ENCODE measurements at regions not wholly inside any gene's neighbourhood (a gene's known extent, or its start where the extent isn't known, plus 50 kb on each side); places are given as distances from the start of the nearest gene placed in this dataset.

DNA sequence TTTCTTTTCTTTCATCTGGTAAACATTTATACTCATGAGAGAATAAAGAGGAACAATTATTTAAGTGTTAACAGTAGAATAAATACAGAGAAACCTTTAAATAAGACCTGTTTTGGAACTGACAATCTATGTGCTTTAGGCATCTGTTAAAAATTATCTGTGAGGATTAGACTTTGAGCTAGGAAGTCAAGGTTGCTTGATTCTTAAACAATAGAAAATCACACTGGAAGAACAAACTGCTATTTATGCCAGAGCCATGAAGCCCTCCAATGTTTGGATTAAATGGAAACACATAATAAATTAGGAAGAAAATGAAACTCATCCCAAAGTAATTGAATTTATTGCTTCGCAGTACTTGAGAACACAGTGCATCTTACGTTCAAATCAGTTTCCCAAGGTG is 207.2 kb upstream of the NPY2R start:
- no peaks in the 10 kb centered on the region for H3K9me2 ChIP-seq (replicated peaks; ENCODE audit: low read depth, low read length)
- H4K20me1 ChIP-seq (ENCODE audit: insufficient read depth, low read length, poor library complexity, severe bottlenecking): no peaks in the 10 kb centered on the region
- no peaks in the 10 kb centered on the region for H3F3A ChIP-seq (ENCODE audit: low read depth)
- H3K4me2 ChIP-seq (ENCODE audit: low read depth, low read length, poor library complexity, severe bottlenecking): no peak overlapping the region
- H3K36me3 ChIP-seq (ENCODE audit: insufficient read depth, low read length): no peaks in the 10 kb centered on the region
- no peaks in the 10 kb centered on the region for H3K79me2 ChIP-seq (ENCODE audit: insufficient read depth, low read length)
- no peaks in the 10 kb centered on the region for H3K4me1 ChIP-seq (ENCODE audit: insufficient read depth, low read length, poor library complexity, severe bottlenecking)
- TF ChIP-seq, protein P1, sequence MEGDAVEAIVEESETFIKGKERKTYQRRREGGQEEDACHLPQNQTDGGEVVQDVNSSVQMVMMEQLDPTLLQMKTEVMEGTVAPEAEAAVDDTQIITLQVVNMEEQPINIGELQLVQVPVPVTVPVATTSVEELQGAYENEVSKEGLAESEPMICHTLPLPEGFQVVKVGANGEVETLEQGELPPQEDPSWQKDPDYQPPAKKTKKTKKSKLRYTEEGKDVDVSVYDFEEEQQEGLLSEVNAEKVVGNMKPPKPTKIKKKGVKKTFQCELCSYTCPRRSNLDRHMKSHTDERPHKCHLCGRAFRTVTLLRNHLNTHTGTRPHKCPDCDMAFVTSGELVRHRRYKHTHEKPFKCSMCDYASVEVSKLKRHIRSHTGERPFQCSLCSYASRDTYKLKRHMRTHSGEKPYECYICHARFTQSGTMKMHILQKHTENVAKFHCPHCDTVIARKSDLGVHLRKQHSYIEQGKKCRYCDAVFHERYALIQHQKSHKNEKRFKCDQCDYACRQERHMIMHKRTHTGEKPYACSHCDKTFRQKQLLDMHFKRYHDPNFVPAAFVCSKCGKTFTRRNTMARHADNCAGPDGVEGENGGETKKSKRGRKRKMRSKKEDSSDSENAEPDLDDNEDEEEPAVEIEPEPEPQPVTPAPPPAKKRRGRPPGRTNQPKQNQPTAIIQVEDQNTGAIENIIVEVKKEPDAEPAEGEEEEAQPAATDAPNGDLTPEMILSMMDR (conservative IDR thresholded peaks at IDR 0.05; ENCODE audit: low read length): no peak
- no peak for TF ChIP-seq EZH2phosphoT487 (IDR thresholded peaks at IDR 0.05; ENCODE audit: borderline replicate concordance)
- H2AFZ ChIP-seq (ENCODE audit: low read length): no peak overlapping the region
- H3K4me3 ChIP-seq (ENCODE audit: low read length, poor library complexity, severe bottlenecking): no peak overlapping the region
- H3K9ac ChIP-seq (ENCODE audit: low read depth, low read length, poor library complexity, severe bottlenecking): no peak overlapping the region
- H3K27me3 ChIP-seq (ENCODE audit: insufficient read depth, low read length, poor library complexity, severe bottlenecking): no peaks in the 10 kb centered on the region
- no peaks in the 10 kb centered on the region for H3K9me3 ChIP-seq (ENCODE audit: insufficient read depth, low read depth, low read length)

DNA sequence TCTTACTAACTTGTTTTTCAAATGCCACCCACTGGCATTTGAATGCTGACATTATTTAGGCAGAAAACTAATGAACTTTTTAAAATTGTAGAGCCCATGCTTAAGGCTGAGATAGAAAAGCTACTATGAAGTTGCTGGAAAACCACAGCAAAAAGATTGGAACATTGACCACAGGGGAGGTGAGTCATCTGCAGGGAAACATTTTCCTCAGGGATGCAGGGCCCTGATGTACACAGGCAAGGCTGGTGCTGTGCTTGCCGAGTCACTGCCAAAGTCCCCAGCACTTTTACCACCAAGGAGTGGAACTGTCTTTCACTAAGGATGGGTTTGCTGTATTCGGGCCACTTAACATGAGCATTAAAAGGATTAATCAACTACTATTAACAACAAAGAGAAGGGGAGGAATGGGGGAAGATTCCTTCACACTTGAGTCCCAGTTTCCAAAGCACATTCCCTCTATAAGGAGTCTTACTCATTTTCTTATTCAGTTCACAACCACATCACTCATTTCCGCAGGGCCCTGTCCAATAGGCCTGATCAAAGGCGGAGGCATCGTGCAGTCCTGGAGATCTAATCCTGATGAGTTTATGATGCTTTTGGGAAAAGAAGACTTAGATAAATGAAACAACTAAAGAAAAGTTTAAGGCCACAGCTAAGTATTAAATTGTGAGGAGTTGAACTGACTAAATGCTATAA is 202.9 kb upstream of the NPY2R start:
- TF ChIP-seq, protein P1 (conservative IDR thresholded peaks at IDR 0.05; ENCODE audit: low read length): no peak
- TF ChIP-seq EZH2phosphoT487 (IDR thresholded peaks at IDR 0.05; ENCODE audit: borderline replicate concordance): no peak
- Histone ChIP-seq H3K79me2 (ENCODE audit: insufficient read depth, low read length) (no peaks in the 10 kb centered on the region), H2AFZ (ENCODE audit: low read length) (no peak overlapping the region), H3K36me3 (ENCODE audit: insufficient read depth, low read length) (no peaks in the 10 kb centered on the region), H4K20me1 (ENCODE audit: insufficient read depth, low read length, poor library complexity, severe bottlenecking) (no peaks in the 10 kb centered on the region), H3K4me2 (ENCODE audit: low read depth, low read length, poor library complexity, severe bottlenecking) (no peak overlapping the region), H3F3A (ENCODE audit: low read depth) (no peaks in the 10 kb centered on the region), H3K9me2 (replicated peaks; ENCODE audit: low read depth, low read length) (no peaks in the 10 kb centered on the region), H3K27me3 (ENCODE audit: insufficient read depth, low read length, poor library complexity, severe bottlenecking) (no peaks in the 10 kb centered on the region), H3K4me3 (ENCODE audit: low read length, poor library complexity, severe bottlenecking) (no peak overlapping the region), H3K9ac (ENCODE audit: low read depth, low read length, poor library complexity, severe bottlenecking) (no peak overlapping the region), H3K9me3 (ENCODE audit: insufficient read depth, low read depth, low read length) (no peaks in the 10 kb centered on the region), H3K4me1 (ENCODE audit: insufficient read depth, low read length, poor library complexity, severe bottlenecking) (no peaks in the 10 kb centered on the region)

DNA sequence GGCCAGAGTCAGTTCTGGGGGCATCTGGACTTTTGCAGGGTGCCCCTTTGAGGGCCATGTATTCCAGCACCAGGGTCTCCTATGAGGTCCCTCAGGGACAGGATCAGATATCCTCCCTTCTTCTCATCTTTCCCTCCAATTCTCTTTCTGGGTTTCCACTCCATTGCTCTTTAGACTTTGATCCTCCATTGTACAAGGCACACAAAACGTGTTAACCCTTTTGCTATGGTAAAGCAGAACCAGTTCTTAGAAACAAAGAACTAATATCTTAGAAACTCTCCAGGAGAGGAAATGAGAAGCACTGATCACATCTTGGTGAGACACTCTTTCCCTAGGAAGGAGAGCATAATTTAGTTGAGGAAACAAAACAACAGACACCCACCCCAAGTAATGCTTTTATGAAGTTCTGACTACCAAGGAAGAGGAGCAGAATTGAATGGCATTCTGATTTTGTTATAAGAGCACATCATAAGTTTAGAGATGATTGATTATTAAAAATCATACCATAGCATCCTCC is 200.7 kb upstream of the NPY2R start:
- no peaks in the 10 kb centered on the region for H3F3A ChIP-seq (ENCODE audit: low read depth)
- H3K4me2 ChIP-seq (ENCODE audit: low read depth, low read length, poor library complexity, severe bottlenecking): no peak overlapping the region
- H3K4me1 ChIP-seq (ENCODE audit: insufficient read depth, low read length, poor library complexity, severe bottlenecking): no peaks in the 10 kb centered on the region
- TF ChIP-seq, protein P1 (conservative IDR thresholded peaks at IDR 0.05; ENCODE audit: low read length): no peak
- TF ChIP-seq EZH2phosphoT487 (IDR thresholded peaks at IDR 0.05; ENCODE audit: borderline replicate concordance): no peak
- H3K9me3 ChIP-seq (ENCODE audit: insufficient read depth, low read depth, low read length): no peaks in the 10 kb centered on the region
- H3K36me3 ChIP-seq (ENCODE audit: insufficient read depth, low read length): no peaks in the 10 kb centered on the region
- no peaks in the 10 kb centered on the region for H4K20me1 ChIP-seq (ENCODE audit: insufficient read depth, low read length, poor library complexity, severe bottlenecking)
- no peak overlapping the region for H3K9ac ChIP-seq (ENCODE audit: low read depth, low read length, poor library complexity, severe bottlenecking)
- H3K79me2 ChIP-seq (ENCODE audit: insufficient read depth, low read length): no peaks in the 10 kb centered on the region
- no peak overlapping the region for H3K4me3 ChIP-seq (ENCODE audit: low read length, poor library complexity, severe bottlenecking)
- H3K9me2 ChIP-seq (replicated peaks; ENCODE audit: low read depth, low read length): no peaks in the 10 kb centered on the region
- H2AFZ ChIP-seq (ENCODE audit: low read length): no peak overlapping the region
- no peaks in the 10 kb centered on the region for H3K27me3 ChIP-seq (ENCODE audit: insufficient read depth, low read length, poor library complexity, severe bottlenecking)

All from Loucy (cell line).